ENCODE measurements at regions not wholly inside any gene's neighbourhood (a gene's known extent, or its start where the extent isn't known, plus 50 kb on each side); places are given as distances from the start of the nearest gene placed in this dataset.
"Not testable (repeated sequence)": the region's sequence is repeated elsewhere in the genome, so short reads cannot be mapped to it uniquely, and the experiment has no call there.

- not testable (repeated sequence) for H3K27ac ChIP-seq (ENCODE audit: low read depth, low read length); H3K4me1 ChIP-seq (ENCODE audit: control insufficient read depth in 5 of 5, insufficient read depth in 5 of 5, low read length in 5 of 5); H3K27me3 ChIP-seq (ENCODE audit: control insufficient read depth in 5 of 5, insufficient read depth in 4 of 5, low read length in 5 of 5); H3K9me3 ChIP-seq (ENCODE audit: control insufficient read depth in 5 of 5, low read length in 5 of 5); H3K4me3 ChIP-seq (ENCODE audit: low read depth in 1 of 5, low read length in 5 of 5); H3K36me3 ChIP-seq (ENCODE audit: control insufficient read depth in 5 of 5, insufficient read depth in 5 of 5, low read length in 5 of 5); H3K9ac ChIP-seq (ENCODE audit: low read length in 5 of 5)
These were observed 607.7 kb downstream of the RPIA start for GRCh38 chr2:89299196-89299595.

DNA sequence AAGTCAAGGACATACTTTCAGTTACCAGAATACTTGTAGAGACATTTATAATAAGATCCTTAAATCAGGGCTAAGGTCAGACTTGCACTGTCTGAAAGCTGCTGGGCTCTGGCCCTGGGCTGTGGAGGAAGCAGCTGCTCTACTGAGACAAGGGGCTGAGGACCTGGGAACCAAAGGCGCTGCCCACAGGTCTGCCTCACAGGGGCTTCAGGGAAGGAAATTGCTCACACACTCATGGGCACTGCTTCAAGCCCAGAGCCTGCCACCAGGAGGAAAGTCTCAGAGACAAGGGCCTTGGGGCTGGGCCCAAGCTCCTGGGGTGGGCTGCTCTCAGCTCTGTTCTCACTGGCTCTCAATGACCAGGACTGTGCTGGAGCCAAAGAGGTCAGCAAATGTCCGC lies 614.1 kb downstream of the RPIA start:
- not testable (repeated sequence) for H3K4me3 ChIP-seq (ENCODE audit: low read depth in 1 of 5, low read length in 5 of 5); H3K4me1 ChIP-seq (ENCODE audit: control insufficient read depth in 5 of 5, insufficient read depth in 5 of 5, low read length in 5 of 5); H3K9ac ChIP-seq (ENCODE audit: low read length in 5 of 5); H3K27me3 ChIP-seq (ENCODE audit: control insufficient read depth in 5 of 5, insufficient read depth in 4 of 5, low read length in 5 of 5); H3K36me3 ChIP-seq (ENCODE audit: control insufficient read depth in 5 of 5, insufficient read depth in 5 of 5, low read length in 5 of 5); H3K9me3 ChIP-seq (ENCODE audit: control insufficient read depth in 5 of 5, low read length in 5 of 5); H3K27ac ChIP-seq (ENCODE audit: low read depth, low read length)

DNA sequence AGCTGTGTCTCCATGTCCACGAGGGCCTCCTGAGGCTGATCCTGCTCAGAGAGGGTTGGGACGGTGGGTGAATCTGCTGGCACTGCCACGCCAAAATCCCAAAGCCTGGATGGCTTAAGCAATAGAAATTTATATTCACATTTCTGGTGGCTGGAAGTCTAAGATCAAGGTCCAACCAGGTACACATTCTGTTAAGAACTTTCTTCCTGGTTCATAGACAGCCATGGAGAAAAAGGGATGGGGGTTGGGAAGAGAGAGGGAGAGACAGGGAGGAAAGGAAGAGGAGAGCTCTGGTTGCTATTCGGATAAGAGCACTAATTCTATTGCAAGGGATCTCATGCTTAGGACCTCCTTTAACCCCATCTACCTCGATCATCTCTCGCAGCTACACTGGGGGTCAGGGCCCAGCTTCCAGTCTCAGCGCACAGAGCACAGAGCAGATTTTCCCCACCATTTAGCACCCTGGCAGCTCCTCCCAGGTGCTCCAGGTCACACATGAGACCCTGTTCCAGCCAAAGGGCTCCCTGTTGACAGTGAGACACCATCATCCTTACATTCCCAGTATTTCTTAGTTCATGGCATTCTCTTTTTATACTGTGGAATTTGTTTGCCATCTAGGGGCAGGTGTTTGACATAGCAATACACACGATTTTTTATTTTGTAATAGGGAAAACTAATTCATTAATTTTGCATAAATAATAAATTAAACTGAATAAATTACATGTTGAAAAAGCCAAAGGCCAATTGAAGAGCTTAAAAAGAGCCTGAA lies 615.6 kb downstream of the RPIA start:
- not testable (repeated sequence) for H3K4me3 ChIP-seq (ENCODE audit: low read depth in 1 of 5, low read length in 5 of 5); H3K27me3 ChIP-seq (ENCODE audit: control insufficient read depth in 5 of 5, insufficient read depth in 4 of 5, low read length in 5 of 5)

DNA sequence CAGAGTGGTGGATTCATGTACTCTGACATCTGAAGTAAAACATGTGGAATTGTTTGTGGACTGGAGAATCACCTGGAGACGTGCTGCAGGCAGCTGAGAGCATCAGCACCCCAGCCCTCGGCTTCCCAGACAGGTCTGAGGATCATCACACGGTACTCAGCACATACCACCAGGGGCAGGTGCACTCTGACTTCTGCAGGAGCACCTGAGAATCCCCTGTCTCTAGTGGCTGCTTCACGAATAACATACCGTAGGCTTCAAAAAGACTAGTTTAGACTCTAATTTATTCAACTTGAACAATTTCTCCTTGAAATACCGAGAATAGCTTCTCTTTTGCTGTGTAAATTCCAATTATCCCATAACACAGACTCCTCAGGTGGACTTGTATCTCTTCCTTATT lies 627.5 kb downstream of the RPIA start:
- H3K9ac ChIP-seq (ENCODE audit: low read length in 5 of 5) = not testable (repeated sequence)

More for the DNA sequence above, 615.6 kb downstream of the RPIA start:
- not testable (repeated sequence) for H3K27ac ChIP-seq (ENCODE audit: low read depth, low read length); H3K36me3 ChIP-seq (ENCODE audit: control insufficient read depth in 5 of 5, insufficient read depth in 5 of 5, low read length in 5 of 5); H3K4me1 ChIP-seq (ENCODE audit: control insufficient read depth in 5 of 5, insufficient read depth in 5 of 5, low read length in 5 of 5); H3K9ac ChIP-seq (ENCODE audit: low read length in 5 of 5); H3K9me3 ChIP-seq (ENCODE audit: control insufficient read depth in 5 of 5, low read length in 5 of 5)

DNA sequence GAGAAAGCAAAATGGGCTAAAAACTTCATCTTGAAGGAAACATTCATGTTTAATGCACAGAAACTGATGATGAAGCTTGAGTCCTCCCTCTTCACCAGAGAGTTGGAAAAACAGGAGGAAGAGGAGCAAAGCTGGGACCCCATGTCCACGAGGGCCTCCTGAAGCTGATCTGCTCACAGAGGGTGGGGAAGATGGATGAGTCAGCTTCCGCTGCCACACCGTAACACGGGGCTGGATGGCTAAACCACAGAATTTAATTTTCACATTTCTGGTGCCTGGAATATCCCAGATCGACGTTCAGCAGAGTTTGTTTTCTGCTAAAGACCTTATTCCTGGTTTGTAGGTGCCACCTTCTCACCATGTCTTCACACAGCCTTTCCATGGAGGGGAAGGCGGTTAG lies 634.4 kb downstream of the RPIA start:
- not testable (repeated sequence) for H3K27me3 ChIP-seq (ENCODE audit: control insufficient read depth in 5 of 5, insufficient read depth in 4 of 5, low read length in 5 of 5); H3K9me3 ChIP-seq (ENCODE audit: control insufficient read depth in 5 of 5, low read length in 5 of 5); H3K9ac ChIP-seq (ENCODE audit: low read length in 5 of 5); H3K4me1 ChIP-seq (ENCODE audit: control insufficient read depth in 5 of 5, insufficient read depth in 5 of 5, low read length in 5 of 5); H3K4me3 ChIP-seq (ENCODE audit: low read depth in 1 of 5, low read length in 5 of 5); H3K27ac ChIP-seq (ENCODE audit: low read depth, low read length); H3K36me3 ChIP-seq (ENCODE audit: control insufficient read depth in 5 of 5, insufficient read depth in 5 of 5, low read length in 5 of 5)

More for the DNA sequence above, 627.5 kb downstream of the RPIA start:
- H3K27me3 ChIP-seq (ENCODE audit: control insufficient read depth in 5 of 5, insufficient read depth in 4 of 5, low read length in 5 of 5); H3K4me3 ChIP-seq (ENCODE audit: low read depth in 1 of 5, low read length in 5 of 5); H3K9me3 ChIP-seq (ENCODE audit: control insufficient read depth in 5 of 5, low read length in 5 of 5); H3K4me1 ChIP-seq (ENCODE audit: control insufficient read depth in 5 of 5, insufficient read depth in 5 of 5, low read length in 5 of 5); H3K27ac ChIP-seq (ENCODE audit: low read depth, low read length); H3K36me3 ChIP-seq (ENCODE audit: control insufficient read depth in 5 of 5, insufficient read depth in 5 of 5, low read length in 5 of 5): not testable (repeated sequence)

DNA sequence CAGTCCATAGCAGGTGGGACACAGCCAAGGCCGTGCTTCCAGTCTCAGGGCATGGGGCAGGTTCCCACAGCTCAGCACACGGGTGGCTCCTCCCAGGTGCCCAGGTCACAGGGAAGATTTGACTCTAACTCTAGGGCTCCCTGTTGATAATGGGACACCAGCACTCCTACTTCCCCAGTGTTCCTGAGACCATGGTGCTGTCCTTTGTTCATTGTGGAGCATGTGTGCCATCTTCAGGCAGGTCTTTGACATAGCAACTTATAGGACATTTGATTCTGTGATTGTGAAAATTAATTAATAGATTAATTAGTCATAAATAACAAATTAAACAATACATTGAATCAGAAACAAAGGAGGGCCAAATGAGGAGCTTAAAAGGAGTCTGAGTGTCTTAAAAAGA lies 635.0 kb downstream of the RPIA start:
- not testable (repeated sequence) for H3K9ac ChIP-seq (ENCODE audit: low read length in 5 of 5); H3K36me3 ChIP-seq (ENCODE audit: control insufficient read depth in 5 of 5, insufficient read depth in 5 of 5, low read length in 5 of 5); H3K9me3 ChIP-seq (ENCODE audit: control insufficient read depth in 5 of 5, low read length in 5 of 5); H3K4me3 ChIP-seq (ENCODE audit: low read depth in 1 of 5, low read length in 5 of 5); H3K4me1 ChIP-seq (ENCODE audit: control insufficient read depth in 5 of 5, insufficient read depth in 5 of 5, low read length in 5 of 5); H3K27ac ChIP-seq (ENCODE audit: low read depth, low read length); H3K27me3 ChIP-seq (ENCODE audit: control insufficient read depth in 5 of 5, insufficient read depth in 4 of 5, low read length in 5 of 5)

GRCh38 chr2:89328790-89329189 lies 637.3 kb downstream of the RPIA start:
- H3K27me3 ChIP-seq (ENCODE audit: control insufficient read depth in 5 of 5, insufficient read depth in 4 of 5, low read length in 5 of 5); H3K9me3 ChIP-seq (ENCODE audit: control insufficient read depth in 5 of 5, low read length in 5 of 5); H3K4me1 ChIP-seq (ENCODE audit: control insufficient read depth in 5 of 5, insufficient read depth in 5 of 5, low read length in 5 of 5); H3K27ac ChIP-seq (ENCODE audit: low read depth, low read length); H3K9ac ChIP-seq (ENCODE audit: low read length in 5 of 5); H3K4me3 ChIP-seq (ENCODE audit: low read depth in 1 of 5, low read length in 5 of 5); H3K36me3 ChIP-seq (ENCODE audit: control insufficient read depth in 5 of 5, insufficient read depth in 5 of 5, low read length in 5 of 5): not testable (repeated sequence)
